K562 (cell line): ENCODE measurements at regions not wholly inside any gene's neighbourhood (a gene's known extent, or its start where the extent isn't known, plus 50 kb on each side); places are given as distances from the start of the nearest gene placed in this dataset.

Source experiments
- ATAC-seq: fragments of 200-7000 bp; cut with Tn5 transposase; 3 replicates; pipeline ENCODE4 v1.9.1; 2020; ENCODE audit warnings: moderate library complexity
- BruUV-seq: library from RNA; stranded (reverse); fragments of 400-500 nt; replicated peaks from 2 replicates; lab custom pipeline; 2021; lab: Mats Ljungman, UMichigan
- CTCF ChIA-PET: fragments of 300-600 bp; formaldehyde crosslinking; extraction: SDS; loops from one replicate; lab custom pipeline; 2021; ENCODE audit warnings: low intra/inter-chr PET ratio; lab: Yijun Ruan, JAX
- POLR2A ChIA-PET: fragments of 300-600, 350-650 bp; sonication (Branson Sonifier 250); formaldehyde crosslinking; extraction: SDS; loops from one replicate; lab custom pipeline; 2021; ENCODE audit warnings: antibody characterized with exemption, inconsistent platforms; lab: Yijun Ruan, JAX
- DNase-seq, 4 experiments: peaks; one replicate each; pipeline versions ENCODE4 v3.0.0 to v3.0.0-alpha.2; 2011 to 2018; ENCODE audit warnings: low spot score in 3 of 4, mixed read lengths in 3 of 4; ENCODE audit errors: extremely low read depth in 1 of 4
- FAIRE-seq: peaks from 2 replicates; lab custom pipeline; 2011; peaks lifted over from hg19 to GRCh38; lab: Jason Lieb, UNC
- H2AFZ ChIP-seq: 2 replicates; pipeline ENCODE4 v1.6.0; 2011; ENCODE audit warnings: low read depth, low read length, control low read depth, inconsistent platforms
- H3K27ac ChIP-seq: fragments of 200-600 bp; 3 replicates; pipeline ENCODE4 v1.8.0; 2011; ENCODE audit warnings: low read depth, mild to moderate bottlenecking, control low read depth, inconsistent platforms, low read length, moderate library complexity, mixed read lengths; ENCODE audit errors: extremely low read depth
- H3K27me3 ChIP-seq, 2 experiments: fragments of 300-600 bp in 1 of 2; 2 replicates in 1 of 2; 3 replicates in 1 of 2; pipeline versions ENCODE4 v1.6.0 to v1.8.0; 2011; ENCODE audit warnings: inconsistent platforms in 2 of 2, low read length in 2 of 2, mild to moderate bottlenecking in 1 of 2, mixed read lengths in 1 of 2, moderate library complexity in 1 of 2; ENCODE audit not compliant: control insufficient read depth in 2 of 2, insufficient read depth in 2 of 2
- H3K36me3 ChIP-seq: fragments of 300-600 bp; 3 replicates; pipeline ENCODE4 v1.8.0; 2011; ENCODE audit warnings: mild to moderate bottlenecking, low read length, inconsistent platforms; ENCODE audit not compliant: control insufficient read depth, insufficient read depth
- H3K4me1 ChIP-seq, 2 experiments: fragments of 200-600 bp in 1 of 2; replicated peaks in 1 of 2; 2 replicates in 1 of 2; 3 replicates in 1 of 2; pipeline versions ENCODE4 v1.5.1 to v1.8.0; 2011; ENCODE audit warnings: inconsistent platforms in 2 of 2, low read length in 2 of 2, mild to moderate bottlenecking in 1 of 2, mixed read lengths in 1 of 2, moderate library complexity in 1 of 2; ENCODE audit not compliant: control insufficient read depth in 2 of 2, insufficient read depth in 2 of 2
- H3K4me2 ChIP-seq: 2 replicates; pipeline ENCODE4 v1.6.1; 2011; ENCODE audit warnings: low read length, control low read depth, inconsistent platforms, mixed read lengths; ENCODE audit not compliant: insufficient read depth
- H3K4me3 ChIP-seq: fragments of 200-600 bp; sonication (generic), shearing (Covaris generic); 2 replicates; pipeline ENCODE4 v1.5.1; 2016; ENCODE audit warnings: control low read depth, inconsistent platforms
- H3K79me2 ChIP-seq: fragments of 200-600 bp; 3 replicates; pipeline ENCODE4 v1.8.0; 2011; ENCODE audit warnings: low read length, inconsistent platforms; ENCODE audit not compliant: control insufficient read depth, insufficient read depth
- H3K9ac ChIP-seq, 2 experiments: 2 replicates each; pipeline versions ENCODE4 v1.6.0 to v1.6.1; 2011; ENCODE audit warnings: low read depth in 2 of 2, low read length in 2 of 2, control low read depth in 1 of 2, inconsistent platforms in 1 of 2, mild to moderate bottlenecking in 1 of 2, mixed read lengths in 1 of 2; ENCODE audit not compliant: insufficient read depth in 1 of 2
- H3K9me1 ChIP-seq: one replicate; pipeline ENCODE4 v1.6.0; 2011; ENCODE audit warnings: inconsistent platforms, mild to moderate bottlenecking, low read length, moderate library complexity; ENCODE audit not compliant: control insufficient read depth, insufficient read depth
- H3K9me3 ChIP-seq: replicated peaks from 2 replicates; pipeline ENCODE4 v1.5.1; 2011; ENCODE audit warnings: low read depth, low read length, inconsistent platforms; ENCODE audit not compliant: control insufficient read depth, insufficient read depth
- H4K20me1 ChIP-seq: replicated peaks from 2 replicates; pipeline ENCODE4 v1.6.1; 2011; ENCODE audit warnings: low read length, inconsistent platforms, mixed read lengths; ENCODE audit not compliant: control insufficient read depth, insufficient read depth
- CBFB ChIP-seq: sonication (generic); formaldehyde crosslinking; IDR thresholded peaks from 2 replicates; pipeline ENCODE4 v1.4.0; 2020; ENCODE audit warnings: mild to moderate bottlenecking, missing genetic modification reagents
- CEBPB ChIP-seq: fragments of 450-650 bp; IDR thresholded peaks from 2 replicates; pipeline ENCODE4 v1.6.1; 2016; ENCODE audit warnings: missing genetic modification characterization, missing compliant biosample characterization
- CHCHD3 ChIP-seq: fragments of 250-450 bp; sonication (Bioruptor Pico); IDR thresholded peaks from 2 replicates; pipeline ENCODE4 v2.1.2; 2022; ENCODE audit warnings: mild to moderate bottlenecking
- CHD4 ChIP-seq: fragments of 200-600 bp; sonication (generic); IDR thresholded peaks from 3 replicates; pipeline ENCODE4 v1.6.1; 2012; ENCODE audit warnings: low read depth, mild to moderate bottlenecking, mixed read lengths, low read length, inconsistent platforms; ENCODE audit not compliant: insufficient read depth, insufficient replicate concordance, poor library complexity, severe bottlenecking
- FOXK2 ChIP-seq, 2 experiments: fragments of 450-650 bp; IDR thresholded peaks in 1 of 2; conservative IDR thresholded peaks in 1 of 2; 2 replicates each; pipeline ENCODE4 v1.6.1; 2016; ENCODE audit warnings: low read depth in 2 of 2, mild to moderate bottlenecking in 1 of 2
- GABPB1 ChIP-seq: sonication (generic); formaldehyde crosslinking; IDR thresholded peaks from 2 replicates; pipeline ENCODE4 v1.8.0; 2022; ENCODE audit warnings: mild to moderate bottlenecking, missing genetic modification reagents
- GABPB2 ChIP-seq: fragments of 250-450 bp; sonication (Bioruptor Pico); conservative IDR thresholded peaks from 2 replicates; pipeline ENCODE4 v1.5.1; 2021; ENCODE audit warnings: mild to moderate bottlenecking
- GATAD2A ChIP-seq: fragments of 450-650 bp; IDR thresholded peaks from 2 replicates; pipeline ENCODE4 v1.6.1; 2017
- GTF2A2 ChIP-seq: IDR thresholded peaks from 2 replicates; pipeline ENCODE4 v1.6.1; 2016; ENCODE audit warnings: mild to moderate bottlenecking, missing genetic modification characterization, missing compliant biosample characterization
- KDM5B ChIP-seq: fragments of 200-600 bp; sonication (generic); IDR thresholded peaks from 2 replicates; pipeline ENCODE4 v1.6.1; 2012; ENCODE audit warnings: low read depth, mild to moderate bottlenecking, moderate library complexity, low read length, control low read depth, inconsistent platforms; ENCODE audit not compliant: insufficient replicate concordance
- MCM2 ChIP-seq: fragments of 450-650 bp; IDR thresholded peaks from 2 replicates; pipeline ENCODE4 v1.6.1; 2017; ENCODE audit warnings: low read depth, mild to moderate bottlenecking
- NRF1 ChIP-seq, 2 experiments: fragments of 450-650 bp; IDR thresholded peaks in 1 of 2; conservative IDR thresholded peaks in 1 of 2; 2 replicates each; pipeline ENCODE4 v1.6.1; 2014; ENCODE audit warnings: mild to moderate bottlenecking in 2 of 2
- POLR3G ChIP-seq: IDR thresholded peaks from 2 replicates; pipeline ENCODE4 v1.6.1; 2011; ENCODE audit not compliant: insufficient read length, insufficient replicate concordance; ENCODE audit errors: extremely low read depth
- SMAD4 ChIP-seq: fragments of 250-450 bp; sonication (Bioruptor Pico); conservative IDR thresholded peaks from 2 replicates; pipeline ENCODE4 v1.8.0; 2021; ENCODE audit warnings: inconsistent platforms, mild to moderate bottlenecking, moderate library complexity
- SMC3 ChIP-seq: conservative IDR thresholded peaks from 2 replicates; pipeline ENCODE4 v1.6.1; 2011; ENCODE audit warnings: low read depth, low read length, improper control_type of control experiment; ENCODE audit not compliant: insufficient read depth
- THAP7 ChIP-seq: fragments of 250-450 bp; sonication (Bioruptor Pico); IDR thresholded peaks from 2 replicates; pipeline ENCODE4 v1.5.0; 2021
- ZNF512 ChIP-seq: IDR thresholded peaks from 2 replicates; pipeline ENCODE4 v1.6.1; 2016; ENCODE audit warnings: missing genetic modification characterization, missing compliant biosample characterization
- ZNF551 ChIP-seq: fragments of 250-450 bp; sonication (Bioruptor Pico); IDR thresholded peaks from 2 replicates; pipeline ENCODE4 v1.5.0; 2021; ENCODE audit warnings: mild to moderate bottlenecking, moderate library complexity
- WGBS: fragments of 100-300 bp; shearing (Covaris generic); methylation state at CpG from one replicate; pipeline ENCODE4 v1.1.6; 2016; ENCODE audit warnings: low coverage, mixed read lengths; ENCODE audit not compliant: insufficient coverage; ENCODE audit errors: missing lambda C conversion rate; 5-methylcytosine and 5-hydroxymethylcytosine counted together
- in situ Hi-C: fragments of 300-500 bp; cut with MboI; formaldehyde crosslinking; loops from 4 replicates; pipeline ENCODE4 v1.15.0; 2018; ENCODE audit warnings: inconsistent platforms, mixed read lengths
- intact Hi-C: fragments of 100-400 bp; cut with micrococcal nuclease; formaldehyde crosslinking; loops from 2 replicates; pipeline ENCODE4 v1.14.2; 2022
- TF ChIP-seq, protein P1 (sequence below): fragments of 250-450 bp; sonication (Bioruptor Pico); IDR thresholded peaks from 2 replicates; pipeline ENCODE4 v1.9.0; 2021; ENCODE audit warnings: mild to moderate bottlenecking, inconsistent platforms

- peak; percentile 29 for ATAC-seq
- intact Hi-C loops = loop anchor here (5.0 to 10.0 kb wide), 2 partner anchors 131 to 289 kb away; partner anchors contain the start of gene MRPL22
- peak overlapping the region; percentile 38 for H3K4me2 ChIP-seq
- BruUV-seq = no TSS peak
- H3K79me2 ChIP-seq = no peaks in the 10 kb centered on the region
- in situ Hi-C loops = loop anchor here (10.0 kb wide), 1 partner anchor 341 kb away; no protein-coding TSS in a partner anchor
- no peak overlapping the region for H3K4me3 ChIP-seq
- H3K27ac ChIP-seq = no peak overlapping the region; the same call in 2 of the 3 replicates
- ChIA-PET CTCF (interaction anchor here (1.3 kb wide), 1 partner anchor 158 kb away, joined by 3 read pairs; no protein-coding TSS in a partner anchor), POLR2A (interaction anchor here (0.6 to 1.5 kb wide), 8 partner anchors 16 to 461 kb away, joined by 3 to 9 read pairs (median 3); no protein-coding TSS in a partner anchor)
- WGBS = 41% methylated on average over 3 of the region's 3 CpGs
- FAIRE-seq = no peak
- peak in 2 of 4 experiments; percentile 32 to 45 for DNase-seq
- H3K4me1 ChIP-seq = peaks cover 34 to 44% of the 10 kb centered on the region in 2 experiments
- no peak overlapping the region for H3K9ac ChIP-seq
- no peak overlapping the region for H2AFZ ChIP-seq
- no peaks in the 10 kb centered on the region for H3K27me3 ChIP-seq
- no peaks in the 10 kb centered on the region for H3K36me3 ChIP-seq
- no peaks in the 10 kb centered on the region for H3K9me1 ChIP-seq
- H3K9me3 ChIP-seq = no peaks in the 10 kb centered on the region
- no peaks in the 10 kb centered on the region; the same call in 1 of the 2 replicates for H4K20me1 ChIP-seq
- TF ChIP-seq SMC3 (0 out of 2 replicates have a peak, but pooled peaks have one; percentile 2), GABPB1 (CRISPR knock-in tag) (no peak), CHCHD3 (CRISPR knock-in tag) (no peak), SMAD4 (CRISPR knock-in tag) (no peak), ZNF512 (tag) (no peak), CHD4 (peak; percentile 84), GATAD2A (peak; percentile 30; the same call in 1 of the 2 replicates), FOXK2 (conservative IDR thresholded peaks at IDR 0.05 in 1 of 2, IDR thresholded peaks at IDR 0.05 in 1 of 2; ENCODE audit: low read depth in 2 of 2) (peak; percentile 17 to 64; a peak in 2 of 4 replicates), POLR3G (no peak), GABPB2 (CRISPR knock-in tag) (no peak), MCM2 (no peak), ZNF551 (no peak), THAP7 (CRISPR knock-in tag) (no peak), KDM5B (peak; percentile 42), GTF2A2 (no peak), NRF1 (conservative IDR thresholded peaks at IDR 0.05 in 1 of 2, IDR thresholded peaks at IDR 0.05 in 1 of 2) (no peak), CBFB (no peak), CEBPB (tag) (no peak)
- TF ChIP-seq, protein P1, sequence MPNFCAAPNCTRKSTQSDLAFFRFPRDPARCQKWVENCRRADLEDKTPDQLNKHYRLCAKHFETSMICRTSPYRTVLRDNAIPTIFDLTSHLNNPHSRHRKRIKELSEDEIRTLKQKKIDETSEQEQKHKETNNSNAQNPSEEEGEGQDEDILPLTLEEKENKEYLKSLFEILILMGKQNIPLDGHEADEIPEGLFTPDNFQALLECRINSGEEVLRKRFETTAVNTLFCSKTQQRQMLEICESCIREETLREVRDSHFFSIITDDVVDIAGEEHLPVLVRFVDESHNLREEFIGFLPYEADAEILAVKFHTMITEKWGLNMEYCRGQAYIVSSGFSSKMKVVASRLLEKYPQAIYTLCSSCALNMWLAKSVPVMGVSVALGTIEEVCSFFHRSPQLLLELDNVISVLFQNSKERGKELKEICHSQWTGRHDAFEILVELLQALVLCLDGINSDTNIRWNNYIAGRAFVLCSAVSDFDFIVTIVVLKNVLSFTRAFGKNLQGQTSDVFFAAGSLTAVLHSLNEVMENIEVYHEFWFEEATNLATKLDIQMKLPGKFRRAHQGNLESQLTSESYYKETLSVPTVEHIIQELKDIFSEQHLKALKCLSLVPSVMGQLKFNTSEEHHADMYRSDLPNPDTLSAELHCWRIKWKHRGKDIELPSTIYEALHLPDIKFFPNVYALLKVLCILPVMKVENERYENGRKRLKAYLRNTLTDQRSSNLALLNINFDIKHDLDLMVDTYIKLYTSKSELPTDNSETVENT (CRISPR knock-in tag) = no peak
These were observed 101.8 kb upstream of the LARP1 start for GRCh38 chr5:154653418-154653763.
